T47D (cell line): ENCODE measurements at regions not wholly inside any gene's neighbourhood (a gene's known extent, or its start where the extent isn't known, plus 50 kb on each side); places are given as distances from the start of the nearest gene placed in this dataset.

Experiments used
- DNase-seq, 2 experiments: peaks; one replicate each; pipeline versions ENCODE4 v3.0.0 to v3.0.0-alpha.2; 2011 to 2012; ENCODE audit warnings: low read depth in 1 of 2, low spot score in 1 of 2
- JUND ChIP-seq: IDR thresholded peaks from 2 replicates; pipeline ENCODE4 v1.6.1; 2012; ENCODE audit warnings: low read depth
- in situ Hi-C: cut with HindIII; loops from 2 replicates; pipeline ENCODE4 v1.10.0; 2016; ENCODE audit warnings: low sequenced_read_pairs, low pct_unique_long_range_greater_than_20kb

DNA sequence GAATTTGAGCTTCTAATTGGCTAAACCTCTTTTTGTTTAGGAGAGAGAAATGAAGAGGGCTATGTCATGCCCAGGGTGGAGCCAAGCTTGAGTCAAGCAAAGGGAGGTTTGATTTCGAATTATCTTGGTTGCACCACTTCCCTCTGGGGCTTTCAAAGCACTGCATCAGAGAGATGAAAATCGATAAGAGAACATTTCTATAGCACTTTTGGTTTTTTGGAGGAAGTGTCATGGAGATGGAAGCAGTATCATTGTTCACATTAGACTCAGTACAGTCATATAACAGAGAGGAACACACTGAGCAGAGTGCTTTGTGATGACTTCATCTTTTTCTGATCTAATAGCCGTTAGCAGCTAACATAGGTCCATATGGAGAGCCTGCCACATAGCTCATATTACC is 120.3 kb upstream of the UXS1 start:
- in situ Hi-C loops: no loop called here
- no peak for DNase-seq
- no peak for TF ChIP-seq JUND

DNA sequence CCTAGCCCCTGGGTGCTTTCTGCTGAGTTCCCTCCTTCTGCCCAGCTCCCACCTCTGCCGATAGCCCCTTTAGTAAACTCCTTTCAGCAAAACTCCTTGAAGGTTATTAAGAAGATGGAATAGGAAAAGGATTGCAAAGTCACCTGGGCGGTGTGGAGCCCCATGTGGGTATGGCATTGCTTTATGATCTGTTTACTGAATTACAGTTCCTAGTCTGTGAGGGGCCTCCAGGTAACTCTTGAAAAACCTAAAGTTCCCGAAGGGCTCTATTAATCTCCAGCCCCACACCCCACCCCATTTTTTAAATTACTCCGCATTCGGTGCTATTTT is 116.9 kb upstream of the UXS1 start:
- DNase-seq: no peak
- in situ Hi-C loops: no loop called here
- no peak for TF ChIP-seq JUND

DNA sequence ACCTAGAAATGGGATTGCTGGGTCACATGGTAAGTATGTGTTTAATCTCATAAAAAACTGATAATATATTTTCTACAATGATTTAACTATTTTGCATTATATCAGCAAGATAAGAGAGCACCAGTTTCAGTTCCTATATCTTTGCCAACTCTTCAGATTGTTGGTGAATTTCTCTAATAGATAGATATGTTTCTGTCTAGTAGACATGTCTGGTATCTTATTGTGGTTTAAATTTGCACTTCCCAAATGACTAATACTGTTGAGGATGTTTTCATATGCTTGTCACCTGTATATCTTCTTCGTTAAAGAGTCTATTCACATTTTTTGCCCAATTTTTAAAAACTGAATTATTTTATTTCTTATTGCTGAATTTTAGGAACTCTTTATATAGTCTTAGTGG is 113.8 kb upstream of the UXS1 start:
- in situ Hi-C loops: no loop called here
- no peak for DNase-seq
- no peak for TF ChIP-seq JUND

DNA sequence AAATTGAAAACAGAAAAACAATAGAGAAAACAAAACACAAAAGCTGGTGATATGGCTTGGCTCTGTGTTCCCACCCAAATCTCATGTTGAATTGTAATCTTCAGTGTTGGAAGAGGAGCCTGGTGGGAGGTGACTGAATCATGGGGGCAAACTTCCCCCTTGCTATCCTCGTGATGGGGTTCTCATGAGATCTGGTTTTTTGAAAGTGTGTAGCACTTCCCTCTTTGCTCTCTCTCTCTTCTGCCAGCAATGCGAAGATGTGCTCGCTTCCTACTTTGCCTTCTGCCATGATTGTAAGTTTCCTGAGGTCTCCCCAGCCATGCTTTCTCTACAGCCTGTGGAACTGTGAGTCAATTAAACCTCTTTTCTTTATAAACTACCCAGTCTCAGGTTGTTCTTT is 112.3 kb upstream of the UXS1 start:
- in situ Hi-C loops: no loop called here
- DNase-seq: no peak
- TF ChIP-seq JUND: no peak

DNA sequence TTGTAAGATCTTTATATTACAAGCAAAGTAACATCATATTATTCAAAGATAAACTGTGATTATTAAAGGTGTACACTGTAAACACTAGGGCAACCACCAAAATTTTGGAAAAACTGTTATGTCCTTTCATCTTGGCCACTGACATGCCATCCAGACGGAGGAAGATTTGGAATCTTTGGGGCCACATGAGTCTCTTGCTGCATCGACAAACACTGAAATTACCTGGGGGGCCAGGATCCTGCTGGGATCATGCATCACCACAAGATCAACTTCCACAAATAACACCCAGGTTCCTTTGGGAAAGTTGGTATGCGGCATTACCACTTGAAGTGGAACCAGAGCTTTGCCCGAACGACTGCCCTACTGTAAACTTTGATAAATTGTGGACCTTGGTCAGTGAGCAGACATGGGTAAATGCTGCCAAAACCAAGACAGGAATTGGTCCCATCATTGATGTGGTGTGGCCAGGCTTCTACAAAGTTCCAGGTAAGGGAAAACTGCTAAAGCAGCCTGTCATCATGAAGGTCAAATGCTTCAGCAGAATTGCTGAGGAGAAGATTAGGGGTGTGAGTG is 110.6 kb upstream of the UXS1 start:
- in situ Hi-C loops: no loop called here
- TF ChIP-seq JUND: no peak
- no peak for DNase-seq

DNA sequence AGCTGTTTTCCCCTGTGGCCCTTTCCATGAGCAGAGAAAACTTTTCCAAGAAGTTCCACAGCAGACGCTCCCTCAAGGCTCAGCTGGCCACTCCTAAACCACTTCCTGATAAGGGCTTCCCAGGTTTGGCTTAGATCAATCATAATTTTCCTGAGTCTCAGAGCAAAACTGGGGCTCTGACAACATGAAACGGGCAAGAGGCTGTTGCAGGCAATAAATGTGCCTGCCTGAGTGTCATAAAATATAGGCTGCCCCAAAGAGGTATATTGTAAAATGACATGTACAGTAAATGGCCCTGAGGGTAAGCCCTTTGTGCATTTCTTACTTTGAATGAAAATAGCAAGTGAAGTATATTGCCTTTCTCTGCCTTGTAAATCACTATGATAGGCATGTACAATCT is 105.6 kb upstream of the UXS1 start:
- in situ Hi-C loops: no loop called here
- DNase-seq: no peak
- no peak for TF ChIP-seq JUND

DNA sequence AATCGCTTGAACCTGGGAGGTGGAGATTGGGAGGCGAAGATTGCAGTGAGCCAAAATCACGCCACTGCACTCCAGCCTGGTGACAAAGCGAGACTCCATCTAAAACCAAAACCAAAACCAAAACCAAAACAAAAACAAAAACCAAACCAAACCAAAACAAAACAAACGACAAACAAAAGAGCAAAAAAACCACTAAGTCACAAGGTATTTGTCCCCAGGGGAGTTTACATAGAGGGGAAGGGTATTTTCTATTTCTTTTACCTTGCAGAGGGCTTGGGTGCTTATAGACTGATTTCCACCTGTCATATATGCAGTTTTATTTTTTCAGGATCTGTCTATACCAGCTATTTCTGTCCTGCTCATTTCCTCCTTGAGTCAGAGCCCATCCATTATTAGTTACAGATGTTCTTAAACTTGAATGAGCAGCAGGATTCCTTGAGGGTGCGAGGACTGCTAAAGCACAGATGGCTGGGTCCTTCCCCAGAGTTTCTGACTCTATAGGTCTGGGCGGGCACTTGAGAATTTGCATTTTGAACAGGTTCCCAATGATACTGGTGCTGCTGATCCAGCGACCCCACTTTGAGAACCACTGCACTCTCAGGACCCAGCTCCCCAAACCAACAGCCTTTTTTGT is 102.2 kb upstream of the UXS1 start:
- TF ChIP-seq JUND: no peak
- no peak for DNase-seq
- in situ Hi-C loops: no loop called here

DNA sequence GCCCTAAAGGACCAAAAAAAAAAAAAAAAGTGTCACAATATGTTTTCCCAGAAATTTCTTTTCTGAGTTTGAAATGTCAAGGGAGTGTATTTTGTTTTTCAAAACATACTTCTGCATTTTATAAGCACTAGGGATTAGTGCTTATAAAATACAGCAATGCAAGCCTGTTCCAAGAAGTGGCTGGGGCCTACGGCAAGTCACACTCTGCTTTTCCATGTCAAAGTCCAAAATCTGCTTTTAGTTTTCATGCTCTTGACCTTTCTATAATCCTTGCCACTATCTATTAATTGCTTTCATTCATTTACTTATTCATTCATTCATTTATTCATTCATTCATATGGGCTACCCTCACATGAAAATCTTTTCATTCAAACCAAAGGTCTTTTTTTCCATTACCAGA is 100.1 kb upstream of the UXS1 start:
- in situ Hi-C loops: no loop called here
- DNase-seq: no peak
- no peak for TF ChIP-seq JUND

DNA sequence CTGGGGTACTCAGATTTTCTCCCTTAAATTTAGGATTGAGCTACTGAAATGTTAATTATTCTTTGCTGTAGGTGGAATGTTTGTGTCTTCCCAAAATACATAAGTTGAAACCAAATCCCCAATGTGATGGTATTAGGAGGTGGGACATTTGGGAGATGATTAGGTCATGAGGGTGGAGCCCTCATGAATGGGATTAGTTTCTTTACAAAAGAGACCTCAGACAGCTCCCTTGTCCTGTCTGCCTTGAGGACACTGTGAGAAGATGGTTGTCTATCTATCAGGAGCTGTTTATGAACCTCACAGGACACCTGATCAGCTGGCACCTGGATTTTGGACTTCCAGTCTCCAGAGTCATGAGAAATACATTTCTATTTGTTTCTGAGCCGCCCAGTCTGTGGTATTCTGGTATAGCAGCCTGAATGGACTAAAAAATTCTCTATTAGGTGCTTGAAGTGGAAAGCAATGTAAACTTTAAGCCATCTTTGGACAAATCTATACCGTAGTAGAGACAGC is 99.2 kb upstream of the UXS1 start:
- in situ Hi-C loops: no loop called here
- DNase-seq: no peak

DNA sequence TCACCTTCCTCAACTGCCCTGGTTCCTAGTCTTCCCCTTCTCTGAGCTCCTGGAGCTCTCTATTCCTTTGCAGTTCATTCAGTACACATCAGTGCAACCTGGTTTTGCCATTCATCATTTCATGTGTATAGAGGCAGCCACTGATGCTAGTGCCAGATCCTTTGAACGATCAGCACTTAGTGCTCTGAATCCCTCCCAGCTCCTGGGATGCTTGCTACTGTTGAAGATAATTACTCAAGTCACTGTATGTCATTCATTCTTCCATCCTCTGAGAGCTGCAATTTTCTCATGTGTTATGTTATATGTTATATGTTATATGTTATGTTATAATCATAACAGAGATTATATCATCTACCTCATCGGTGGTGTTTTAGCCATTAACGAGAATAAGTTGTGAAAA is 98.5 kb upstream of the UXS1 start:
- no peak for TF ChIP-seq JUND
- DNase-seq: no peak
- in situ Hi-C loops: no loop called here

More for the DNA sequence above, 99.2 kb upstream of the UXS1 start:
- TF ChIP-seq JUND: no peak

DNA sequence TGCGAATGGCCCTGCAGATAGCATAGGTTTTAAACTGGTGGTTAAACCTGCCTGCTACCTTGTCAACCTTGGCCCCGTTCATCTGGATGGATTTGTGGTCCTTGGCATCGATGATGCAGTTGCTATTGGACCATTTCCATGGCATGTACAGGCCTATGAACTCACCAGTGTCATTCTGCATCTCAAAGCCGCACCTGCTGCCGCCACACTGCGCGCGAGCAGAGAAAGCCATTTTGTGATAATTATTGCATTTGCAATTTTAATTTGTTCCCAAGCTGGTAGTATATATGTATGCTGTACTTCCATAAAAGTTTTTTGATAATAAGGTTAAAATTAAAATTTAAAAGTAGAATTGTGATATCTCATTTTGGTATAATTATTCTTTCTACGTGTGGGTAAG is 94.8 kb upstream of the UXS1 start:
- in situ Hi-C loops: no loop called here
- DNase-seq: no peak
- no peak for TF ChIP-seq JUND

DNA sequence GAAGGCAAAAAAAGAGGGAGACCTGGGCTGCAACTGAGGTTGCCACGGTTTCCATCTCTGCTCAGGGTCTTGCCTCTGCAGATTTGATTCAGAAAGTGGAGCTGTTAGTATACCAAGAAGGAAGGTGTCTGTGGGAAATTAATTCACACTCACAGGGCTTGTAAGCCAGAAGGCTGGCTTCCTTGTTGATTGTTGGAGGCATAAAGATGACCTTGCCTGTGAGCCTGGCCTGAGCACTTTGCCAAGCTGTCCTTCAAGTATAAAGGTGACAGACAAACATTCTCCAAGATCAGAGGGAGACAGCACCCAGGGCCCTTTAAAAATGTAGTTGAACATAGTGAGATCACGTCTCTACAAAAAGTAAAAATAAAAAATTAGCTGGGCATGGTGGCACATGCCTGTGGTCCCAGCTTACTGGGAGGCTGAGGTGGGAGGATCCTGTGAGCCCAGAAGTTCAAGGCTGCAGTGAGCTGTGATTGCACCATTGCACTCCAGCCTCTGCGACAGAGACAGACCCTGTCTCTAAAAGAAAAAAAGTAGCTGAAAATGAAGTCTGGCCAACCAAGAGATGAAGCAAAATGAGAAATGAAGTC is 91.2 kb upstream of the UXS1 start:
- in situ Hi-C loops: no loop called here
- no peak for DNase-seq
- TF ChIP-seq JUND: no peak

DNA sequence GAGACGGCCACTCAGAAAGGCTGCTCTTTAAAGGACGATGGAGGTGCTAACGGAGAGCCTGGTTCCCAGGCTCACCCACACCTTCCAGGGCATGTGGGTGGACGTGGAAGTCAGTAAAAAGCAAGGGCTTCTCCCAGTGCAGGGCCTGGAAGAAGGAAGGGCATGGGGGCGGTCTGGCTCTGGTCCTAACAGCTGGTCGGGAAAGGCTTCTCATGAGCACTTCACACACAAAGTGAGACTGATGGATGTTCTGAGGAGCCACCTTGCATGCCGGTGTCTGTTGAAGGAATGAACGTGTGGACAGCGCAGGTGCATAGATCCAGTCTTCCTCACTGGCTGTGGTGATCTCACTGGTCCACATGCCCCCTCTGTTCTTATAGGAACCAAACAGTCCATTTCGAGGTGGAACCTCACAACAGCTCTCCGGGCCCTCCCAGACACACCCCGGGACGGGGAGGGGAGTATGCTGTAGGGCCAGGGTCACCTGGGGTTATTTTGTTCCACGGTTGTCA is 90.6 kb upstream of the UXS1 start:
- in situ Hi-C loops: no loop called here
- TF ChIP-seq JUND: no peak
- DNase-seq: no peak
